OCI-LY7 (cell line): ENCODE measurements at regions not wholly inside any gene's neighbourhood (a gene's known extent, or its start where the extent isn't known, plus 50 kb on each side); places are given as distances from the start of the nearest gene placed in this dataset.

Experiments
- EZH2phosphoT487 ChIP-seq: fragments of 200-600 bp; sonication (generic); IDR thresholded peaks from 2 replicates; pipeline ENCODE4 v1.6.1; 2018; ENCODE audit warnings: low read depth, borderline replicate concordance, mild to moderate bottlenecking, mixed run types, antibody characterized with exemption, low read length, moderate library complexity, mixed read lengths
- TF ChIP-seq, protein P1 (sequence below): fragments of 200-600 bp; sonication (generic); conservative IDR thresholded peaks from 2 replicates; pipeline ENCODE4 v1.5.1; 2014; ENCODE audit warnings: mild to moderate bottlenecking, antibody characterized with exemption, low read length, moderate library complexity, mixed read lengths

DNA sequence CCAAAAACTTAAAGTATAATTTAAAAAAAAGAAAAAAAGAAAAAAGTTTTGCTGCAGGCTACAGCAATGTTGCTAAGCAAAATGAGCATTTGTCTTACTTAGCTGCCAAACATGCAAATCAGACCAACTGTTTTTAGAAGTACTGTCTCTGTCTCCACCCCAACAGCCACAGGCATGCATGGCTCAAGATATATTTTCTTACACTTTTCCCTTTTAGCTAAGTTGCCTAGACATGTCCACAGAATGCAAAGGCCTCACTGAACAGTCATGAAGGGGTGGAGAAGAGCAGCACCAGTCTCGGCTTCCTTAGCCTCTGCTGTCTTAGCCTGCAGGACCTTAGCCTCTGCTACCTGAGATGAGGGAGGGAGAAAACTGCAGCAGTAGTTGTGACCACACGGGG, 128.0 kb upstream of the EIF1AY start:
- TF ChIP-seq, protein P1, sequence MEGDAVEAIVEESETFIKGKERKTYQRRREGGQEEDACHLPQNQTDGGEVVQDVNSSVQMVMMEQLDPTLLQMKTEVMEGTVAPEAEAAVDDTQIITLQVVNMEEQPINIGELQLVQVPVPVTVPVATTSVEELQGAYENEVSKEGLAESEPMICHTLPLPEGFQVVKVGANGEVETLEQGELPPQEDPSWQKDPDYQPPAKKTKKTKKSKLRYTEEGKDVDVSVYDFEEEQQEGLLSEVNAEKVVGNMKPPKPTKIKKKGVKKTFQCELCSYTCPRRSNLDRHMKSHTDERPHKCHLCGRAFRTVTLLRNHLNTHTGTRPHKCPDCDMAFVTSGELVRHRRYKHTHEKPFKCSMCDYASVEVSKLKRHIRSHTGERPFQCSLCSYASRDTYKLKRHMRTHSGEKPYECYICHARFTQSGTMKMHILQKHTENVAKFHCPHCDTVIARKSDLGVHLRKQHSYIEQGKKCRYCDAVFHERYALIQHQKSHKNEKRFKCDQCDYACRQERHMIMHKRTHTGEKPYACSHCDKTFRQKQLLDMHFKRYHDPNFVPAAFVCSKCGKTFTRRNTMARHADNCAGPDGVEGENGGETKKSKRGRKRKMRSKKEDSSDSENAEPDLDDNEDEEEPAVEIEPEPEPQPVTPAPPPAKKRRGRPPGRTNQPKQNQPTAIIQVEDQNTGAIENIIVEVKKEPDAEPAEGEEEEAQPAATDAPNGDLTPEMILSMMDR: no peak
- TF ChIP-seq EZH2phosphoT487: no peak
